Left forelimb (tissue), 1 donor: ENCODE measurements at regions not wholly inside any gene's neighbourhood (a gene's known extent, or its start where the extent isn't known, plus 50 kb on each side); places are given as distances from the start of the nearest gene placed in this dataset.

Experiments
- DNase-seq: peaks from one replicate; pipeline ENCODE4 v3.0.0-alpha.2; 2018; ENCODE audit warnings: low spot score

- no peak for DNase-seq
Observed at GRCh38 chr5:124421584-124421983, 324.9 kb downstream of the ZNF608 start.

GRCh38 chr5:124420952-124421351, 325.5 kb downstream of the ZNF608 start:
- no peak for DNase-seq

- no peak for DNase-seq
Observed at GRCh38 chr5:124419531-124419930, 326.9 kb downstream of the ZNF608 start.

- DNase-seq, result no peak
Observed at GRCh38 chr5:124418390-124418789, 328.0 kb downstream of the ZNF608 start.

- no peak for DNase-seq
Observed at GRCh38 chr5:124417196-124417595, 329.2 kb downstream of the ZNF608 start.

GRCh38 chr5:124416627-124417026, 329.8 kb downstream of the ZNF608 start:
- DNase-seq, result no peak

- no peak for DNase-seq
Observed at GRCh38 chr5:124414973-124415372, 331.5 kb downstream of the ZNF608 start.

GRCh38 chr5:124410539-124411488, 335.6 kb downstream of the ZNF608 start:
- DNase-seq, result no peak

GRCh38 chr5:124408738-124409453, 337.5 kb downstream of the ZNF608 start:
- DNase-seq, result no peak

GRCh38 chr5:124404796-124405195, 341.6 kb downstream of the ZNF608 start:
- DNase-seq, result no peak

GRCh38 chr5:124403281-124403680, 343.2 kb downstream of the ZNF608 start:
- DNase-seq, result no peak

- no peak for DNase-seq
Observed at GRCh38 chr5:124402144-124402581, 344.3 kb downstream of the ZNF608 start.

GRCh38 chr5:124401476-124402143, 344.8 kb downstream of the ZNF608 start:
- no peak for DNase-seq

GRCh38 chr5:124399426-124399961, 346.9 kb downstream of the ZNF608 start:
- DNase-seq, result no peak

- DNase-seq, result no peak
Observed at GRCh38 chr5:124398460-124398859, 348.0 kb downstream of the ZNF608 start.

- no peak for DNase-seq
Observed at GRCh38 chr5:124397317-124397716, 349.1 kb downstream of the ZNF608 start.

- no peak for DNase-seq
Observed at GRCh38 chr5:124395926-124396325, 350.5 kb downstream of the ZNF608 start.

GRCh38 chr5:124395287-124395686, 351.2 kb downstream of the ZNF608 start:
- DNase-seq, result no peak

GRCh38 chr5:124394700-124395245, 351.7 kb downstream of the ZNF608 start:
- DNase-seq, result no peak

- DNase-seq, result no peak
Observed at GRCh38 chr5:124393584-124394379, 352.7 kb downstream of the ZNF608 start.

- DNase-seq, result no peak
Observed at GRCh38 chr5:124383693-124384092, 362.7 kb downstream of the ZNF608 start.
